B cell (primary cell): ENCODE measurements at regions not wholly inside any gene's neighbourhood (a gene's known extent, or its start where the extent isn't known, plus 50 kb on each side); places are given as distances from the start of the nearest gene placed in this dataset.

Experiments
- EZH2 ChIP-seq: IDR thresholded peaks from 2 replicates; pipeline ENCODE4 v1.6.1; 2012; ENCODE audit warnings: borderline replicate concordance, low read depth, mild to moderate bottlenecking, moderate library complexity, low read length; ENCODE audit not compliant: insufficient read depth, poor library complexity, severe bottlenecking
- TF ChIP-seq, protein P1 (sequence below): fragments of 200-600 bp; IDR thresholded peaks from one replicate; pipeline ENCODE4 v1.8.0; 2022; ENCODE audit warnings: antibody characterized with exemption, mild to moderate bottlenecking

GRCh38 chr9:109549386-109549785, 51.3 kb upstream of the PTPN3 start:
- TF ChIP-seq, protein P1, sequence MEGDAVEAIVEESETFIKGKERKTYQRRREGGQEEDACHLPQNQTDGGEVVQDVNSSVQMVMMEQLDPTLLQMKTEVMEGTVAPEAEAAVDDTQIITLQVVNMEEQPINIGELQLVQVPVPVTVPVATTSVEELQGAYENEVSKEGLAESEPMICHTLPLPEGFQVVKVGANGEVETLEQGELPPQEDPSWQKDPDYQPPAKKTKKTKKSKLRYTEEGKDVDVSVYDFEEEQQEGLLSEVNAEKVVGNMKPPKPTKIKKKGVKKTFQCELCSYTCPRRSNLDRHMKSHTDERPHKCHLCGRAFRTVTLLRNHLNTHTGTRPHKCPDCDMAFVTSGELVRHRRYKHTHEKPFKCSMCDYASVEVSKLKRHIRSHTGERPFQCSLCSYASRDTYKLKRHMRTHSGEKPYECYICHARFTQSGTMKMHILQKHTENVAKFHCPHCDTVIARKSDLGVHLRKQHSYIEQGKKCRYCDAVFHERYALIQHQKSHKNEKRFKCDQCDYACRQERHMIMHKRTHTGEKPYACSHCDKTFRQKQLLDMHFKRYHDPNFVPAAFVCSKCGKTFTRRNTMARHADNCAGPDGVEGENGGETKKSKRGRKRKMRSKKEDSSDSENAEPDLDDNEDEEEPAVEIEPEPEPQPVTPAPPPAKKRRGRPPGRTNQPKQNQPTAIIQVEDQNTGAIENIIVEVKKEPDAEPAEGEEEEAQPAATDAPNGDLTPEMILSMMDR = no peak
- TF ChIP-seq EZH2 = no peak
